Activated naive CD4-positive, alpha-beta T cell treated with anti-CD3 and anti-CD28 coated beads, Interleukin-2, amount 50 U/mL, for 24 hours (primary cell): ENCODE measurements at regions not wholly inside any gene's neighbourhood (a gene's known extent, or its start where the extent isn't known, plus 50 kb on each side); places are given as distances from the start of the nearest gene placed in this dataset.

ENCODE experiments used
- H3K27ac Mint-ChIP-seq: one replicate; pipeline ENCODE4 v1.8.0; 2021; ENCODE audit warnings: mild to moderate bottlenecking, mixed read lengths
- H3K27me3 Mint-ChIP-seq: one replicate; pipeline ENCODE4 v1.8.0; 2021; ENCODE audit warnings: mixed read lengths
- H3K36me3 Mint-ChIP-seq: one replicate; pipeline ENCODE4 v1.8.0; 2021; ENCODE audit warnings: mixed read lengths
- H3K4me1 Mint-ChIP-seq: one replicate; pipeline ENCODE4 v1.8.0; 2021; ENCODE audit warnings: mixed read lengths
- H3K4me3 Mint-ChIP-seq: one replicate; pipeline ENCODE4 v1.8.0; 2021; ENCODE audit warnings: mild to moderate bottlenecking, mixed read lengths
- H3K9me3 Mint-ChIP-seq: one replicate; pipeline ENCODE4 v1.8.0; 2021; ENCODE audit warnings: mixed read lengths

GRCh38 chr1:221849897-221850296 lies 108.0 kb upstream of the DUSP10 start:
- no peak overlapping the region for H3K4me3 Mint-ChIP-seq
- H3K9me3 Mint-ChIP-seq: no peaks in the 10 kb centered on the region
- H3K4me1 Mint-ChIP-seq: no peaks in the 10 kb centered on the region
- no peaks in the 10 kb centered on the region for H3K36me3 Mint-ChIP-seq
- H3K27me3 Mint-ChIP-seq: no peaks in the 10 kb centered on the region
- no peak overlapping the region for H3K27ac Mint-ChIP-seq

- H3K4me3 Mint-ChIP-seq: no peak overlapping the region
- H3K27me3 Mint-ChIP-seq: no peaks in the 10 kb centered on the region
- no peaks in the 10 kb centered on the region for H3K36me3 Mint-ChIP-seq
- no peak overlapping the region for H3K27ac Mint-ChIP-seq
- no peaks in the 10 kb centered on the region for H3K4me1 Mint-ChIP-seq
- no peaks in the 10 kb centered on the region for H3K9me3 Mint-ChIP-seq
Observed at GRCh38 chr1:221849110-221849509, 107.2 kb upstream of the DUSP10 start.

- no peaks in the 10 kb centered on the region for H3K4me1 Mint-ChIP-seq
- no peak overlapping the region for H3K27ac Mint-ChIP-seq
- H3K9me3 Mint-ChIP-seq: no peaks in the 10 kb centered on the region
- no peak overlapping the region for H3K4me3 Mint-ChIP-seq
- H3K36me3 Mint-ChIP-seq: no peaks in the 10 kb centered on the region
- no peaks in the 10 kb centered on the region for H3K27me3 Mint-ChIP-seq
Observed at GRCh38 chr1:221847676-221848075, 105.8 kb upstream of the DUSP10 start.

- no peak overlapping the region for H3K27ac Mint-ChIP-seq
- H3K4me1 Mint-ChIP-seq: no peaks in the 10 kb centered on the region
- H3K4me3 Mint-ChIP-seq: no peak overlapping the region
- no peaks in the 10 kb centered on the region for H3K9me3 Mint-ChIP-seq
- H3K36me3 Mint-ChIP-seq: no peaks in the 10 kb centered on the region
- H3K27me3 Mint-ChIP-seq: no peaks in the 10 kb centered on the region
Observed at GRCh38 chr1:221845650-221846371, 103.9 kb upstream of the DUSP10 start.

GRCh38 chr1:221841983-221842335 lies 100.1 kb upstream of the DUSP10 start:
- no peak overlapping the region for H3K4me3 Mint-ChIP-seq
- no peaks in the 10 kb centered on the region for H3K36me3 Mint-ChIP-seq
- H3K4me1 Mint-ChIP-seq: peaks cover 33% of the 10 kb centered on the region
- H3K27ac Mint-ChIP-seq: no peak overlapping the region
- no peaks in the 10 kb centered on the region for H3K9me3 Mint-ChIP-seq
- peaks cover 2% of the 10 kb centered on the region for H3K27me3 Mint-ChIP-seq

- H3K36me3 Mint-ChIP-seq: no peaks in the 10 kb centered on the region
- no peaks in the 10 kb centered on the region for H3K9me3 Mint-ChIP-seq
- H3K27ac Mint-ChIP-seq: no peak overlapping the region
- H3K4me1 Mint-ChIP-seq: peaks cover 33% of the 10 kb centered on the region
- H3K27me3 Mint-ChIP-seq: peaks cover 4% of the 10 kb centered on the region
- H3K4me3 Mint-ChIP-seq: no peak overlapping the region
Observed at GRCh38 chr1:221841251-221841982, 99.5 kb upstream of the DUSP10 start.

GRCh38 chr1:221840511-221841243 lies 98.8 kb upstream of the DUSP10 start:
- H3K27ac Mint-ChIP-seq: peak overlapping the region; percentile 93
- no peak overlapping the region for H3K4me3 Mint-ChIP-seq
- peaks cover 4% of the 10 kb centered on the region for H3K27me3 Mint-ChIP-seq
- H3K4me1 Mint-ChIP-seq: peaks cover 33% of the 10 kb centered on the region
- H3K9me3 Mint-ChIP-seq: no peaks in the 10 kb centered on the region
- H3K36me3 Mint-ChIP-seq: no peaks in the 10 kb centered on the region

GRCh38 chr1:221839782-221840395 lies 98.0 kb upstream of the DUSP10 start:
- peaks cover 4% of the 10 kb centered on the region for H3K27me3 Mint-ChIP-seq
- no peaks in the 10 kb centered on the region for H3K9me3 Mint-ChIP-seq
- peak overlapping the region; percentile 93 for H3K27ac Mint-ChIP-seq
- no peak overlapping the region for H3K4me3 Mint-ChIP-seq
- H3K4me1 Mint-ChIP-seq: peaks cover 33% of the 10 kb centered on the region
- no peaks in the 10 kb centered on the region for H3K36me3 Mint-ChIP-seq

GRCh38 chr1:221839321-221839720 lies 97.4 kb upstream of the DUSP10 start:
- Mint-ChIP-seq H3K9me3 (no peaks in the 10 kb centered on the region), H3K4me1 (peaks cover 33% of the 10 kb centered on the region), H3K36me3 (no peaks in the 10 kb centered on the region), H3K27me3 (peaks cover 4% of the 10 kb centered on the region), H3K4me3 (peak overlapping the region; percentile 33), H3K27ac (peak overlapping the region; percentile 93)

GRCh38 chr1:221837896-221838295 lies 96.0 kb upstream of the DUSP10 start:
- H3K4me1 Mint-ChIP-seq: peaks cover 33% of the 10 kb centered on the region
- peaks cover 4% of the 10 kb centered on the region for H3K27me3 Mint-ChIP-seq
- H3K36me3 Mint-ChIP-seq: no peaks in the 10 kb centered on the region
- H3K4me3 Mint-ChIP-seq: peak overlapping the region; percentile 58
- no peaks in the 10 kb centered on the region for H3K9me3 Mint-ChIP-seq
- H3K27ac Mint-ChIP-seq: peak overlapping the region; percentile 94

- no peak overlapping the region for H3K27ac Mint-ChIP-seq
- peaks cover 4% of the 10 kb centered on the region for H3K27me3 Mint-ChIP-seq
- no peak overlapping the region for H3K4me3 Mint-ChIP-seq
- H3K36me3 Mint-ChIP-seq: no peaks in the 10 kb centered on the region
- H3K9me3 Mint-ChIP-seq: no peaks in the 10 kb centered on the region
- peaks cover 29% of the 10 kb centered on the region for H3K4me1 Mint-ChIP-seq
Observed at GRCh38 chr1:221834698-221835513, 93.0 kb upstream of the DUSP10 start.

GRCh38 chr1:221832617-221833016 lies 90.7 kb upstream of the DUSP10 start:
- peaks cover 2% of the 10 kb centered on the region for H3K27me3 Mint-ChIP-seq
- H3K36me3 Mint-ChIP-seq: peaks cover 2% of the 10 kb centered on the region
- no peaks in the 10 kb centered on the region for H3K9me3 Mint-ChIP-seq
- no peak overlapping the region for H3K27ac Mint-ChIP-seq
- H3K4me3 Mint-ChIP-seq: no peak overlapping the region
- H3K4me1 Mint-ChIP-seq: peaks cover 28% of the 10 kb centered on the region

GRCh38 chr1:221832151-221832550 lies 90.3 kb upstream of the DUSP10 start:
- Mint-ChIP-seq H3K27ac (no peak overlapping the region), H3K4me3 (no peak overlapping the region), H3K27me3 (peaks cover 2% of the 10 kb centered on the region), H3K4me1 (peaks cover 30% of the 10 kb centered on the region), H3K9me3 (no peaks in the 10 kb centered on the region), H3K36me3 (peaks cover 2% of the 10 kb centered on the region)

GRCh38 chr1:221829327-221830015 lies 87.6 kb upstream of the DUSP10 start:
- H3K27me3 Mint-ChIP-seq: no peaks in the 10 kb centered on the region
- peaks cover 2% of the 10 kb centered on the region for H3K36me3 Mint-ChIP-seq
- H3K9me3 Mint-ChIP-seq: no peaks in the 10 kb centered on the region
- H3K4me1 Mint-ChIP-seq: peaks cover 50% of the 10 kb centered on the region
- peak overlapping the region; percentile 70 for H3K4me3 Mint-ChIP-seq
- peak overlapping the region; percentile 96 for H3K27ac Mint-ChIP-seq

- peaks cover 51% of the 10 kb centered on the region for H3K4me1 Mint-ChIP-seq
- no peak overlapping the region for H3K4me3 Mint-ChIP-seq
- no peak overlapping the region for H3K27ac Mint-ChIP-seq
- H3K9me3 Mint-ChIP-seq: no peaks in the 10 kb centered on the region
- H3K27me3 Mint-ChIP-seq: no peaks in the 10 kb centered on the region
- peaks cover 2% of the 10 kb centered on the region for H3K36me3 Mint-ChIP-seq
Observed at GRCh38 chr1:221827307-221827642, 85.4 kb upstream of the DUSP10 start.
